Skeletal muscle tissue (tissue), 3 donors: ENCODE measurements at regions not wholly inside any gene's neighbourhood (a gene's known extent, or its start where the extent isn't known, plus 50 kb on each side); places are given as distances from the start of the nearest gene placed in this dataset.

Experiments
- H3K27ac ChIP-seq: one replicate; pipeline ENCODE4 v1.7.0; 2013; ENCODE audit warnings: mild to moderate bottlenecking, low read depth, low read length, inconsistent platforms
- H3K27me3 ChIP-seq, 3 donors: one replicate each; pipeline ENCODE4 v1.7.0; 2013; ENCODE audit warnings: low read length in 3 of 3; ENCODE audit not compliant: control insufficient read depth in 3 of 3, insufficient read depth in 3 of 3
- H3K36me3 ChIP-seq, 3 donors: one replicate each; pipeline ENCODE4 v1.7.0; 2013; ENCODE audit warnings: low read length in 3 of 3; ENCODE audit not compliant: control insufficient read depth in 3 of 3, insufficient read depth in 3 of 3
- H3K4me1 ChIP-seq, 3 donors: one replicate each; pipeline ENCODE4 v1.7.0; 2013; ENCODE audit warnings: low read length in 3 of 3, mild to moderate bottlenecking in 3 of 3; ENCODE audit not compliant: control insufficient read depth in 3 of 3, insufficient read depth in 3 of 3
- H3K4me3 ChIP-seq, 3 donors: one replicate each; pipeline ENCODE4 v1.7.0; 2013; ENCODE audit warnings: low read length in 3 of 3
- H3K9ac ChIP-seq, 3 donors: one replicate each; pipeline ENCODE4 v1.7.0; 2013; ENCODE audit warnings: low read length in 3 of 3, mild to moderate bottlenecking in 3 of 3, moderate library complexity in 2 of 3, low read depth in 1 of 3
- H3K9me3 ChIP-seq, 3 donors: one replicate each; pipeline ENCODE4 v1.7.0; 2013; ENCODE audit warnings: low read length in 3 of 3; ENCODE audit not compliant: control insufficient read depth in 3 of 3
- donor health status: Osteomylitis.

DNA sequence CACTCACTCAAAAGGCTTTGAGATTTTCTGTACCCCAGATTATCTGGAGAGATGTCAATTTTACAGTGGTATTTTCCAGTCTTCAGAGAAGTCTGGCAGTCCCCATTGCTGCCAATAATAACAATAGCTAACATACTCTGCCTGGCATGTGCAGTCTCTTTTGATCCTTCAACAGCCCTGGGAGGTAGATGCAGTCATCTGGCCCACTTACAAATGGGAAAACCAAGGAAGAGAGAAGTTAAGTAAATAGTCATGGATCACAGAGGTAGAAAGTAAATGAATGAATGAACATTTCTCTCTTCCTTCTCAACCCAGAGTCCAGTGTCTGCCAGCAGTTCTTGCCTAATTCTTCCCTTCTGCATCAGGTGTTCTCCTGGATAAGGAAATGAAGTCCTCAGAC, 113.0 kb upstream of the EDNRA start:
- Histone ChIP-seq H3K27me3 (no peaks in the 10 kb centered on the region), H3K27ac (no peak overlapping the region), H3K36me3 (no peaks in the 10 kb centered on the region), H3K4me3 (no peak overlapping the region), H3K9ac (no peak overlapping the region), H3K4me1 (no peaks in the 10 kb centered on the region), H3K9me3 (no peaks in the 10 kb centered on the region)

DNA sequence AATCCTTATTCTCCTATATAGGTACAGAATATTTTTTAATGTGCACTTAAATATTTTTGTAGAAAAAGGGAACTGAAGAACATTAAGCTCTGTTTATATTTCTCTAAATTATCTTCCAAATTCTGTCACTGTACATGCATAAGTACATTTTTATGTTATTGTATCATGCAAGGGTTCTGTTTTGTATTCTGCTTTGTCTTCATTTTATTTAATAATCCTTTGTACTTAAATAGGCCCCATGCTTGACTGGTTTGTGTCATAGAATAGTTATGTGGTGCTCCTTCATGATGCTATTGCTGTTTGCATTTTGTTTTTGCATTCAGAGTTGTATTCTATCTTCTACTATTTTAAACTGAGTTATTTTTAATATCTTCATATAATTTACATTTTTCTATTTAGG, 111.9 kb upstream of the EDNRA start:
- Histone ChIP-seq H3K9ac (no peak overlapping the region), H3K27ac (no peak overlapping the region), H3K9me3 (no peaks in the 10 kb centered on the region), H3K4me3 (no peak overlapping the region), H3K27me3 (no peaks in the 10 kb centered on the region), H3K36me3 (no peaks in the 10 kb centered on the region), H3K4me1 (no peaks in the 10 kb centered on the region)

DNA sequence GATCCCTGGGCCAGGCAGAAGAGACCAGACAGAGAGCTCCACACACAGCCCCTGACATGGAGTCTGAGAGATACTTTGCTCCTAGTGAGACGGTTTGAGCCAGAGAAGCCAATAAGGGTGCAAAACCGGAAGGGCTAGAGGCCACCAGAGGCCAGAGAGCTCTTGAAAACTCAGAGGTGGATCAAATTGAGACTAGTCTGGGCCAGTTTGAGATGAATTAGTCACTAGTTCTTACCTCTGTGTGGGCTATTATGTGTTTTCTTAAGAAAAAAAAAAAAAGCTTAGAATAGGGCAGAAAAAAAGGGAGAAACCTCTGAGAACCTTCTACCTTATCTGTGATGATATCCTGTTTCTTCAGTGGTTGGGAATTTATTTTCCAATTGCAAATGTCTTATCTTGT, 110.4 kb upstream of the EDNRA start:
- H3K4me1 ChIP-seq = no peaks in the 10 kb centered on the region
- H3K27me3 ChIP-seq = no peaks in the 10 kb centered on the region
- H3K4me3 ChIP-seq = no peak overlapping the region
- no peaks in the 10 kb centered on the region for H3K36me3 ChIP-seq
- H3K9ac ChIP-seq = no peak overlapping the region
- no peaks in the 10 kb centered on the region for H3K9me3 ChIP-seq
- H3K27ac ChIP-seq = no peak overlapping the region

DNA sequence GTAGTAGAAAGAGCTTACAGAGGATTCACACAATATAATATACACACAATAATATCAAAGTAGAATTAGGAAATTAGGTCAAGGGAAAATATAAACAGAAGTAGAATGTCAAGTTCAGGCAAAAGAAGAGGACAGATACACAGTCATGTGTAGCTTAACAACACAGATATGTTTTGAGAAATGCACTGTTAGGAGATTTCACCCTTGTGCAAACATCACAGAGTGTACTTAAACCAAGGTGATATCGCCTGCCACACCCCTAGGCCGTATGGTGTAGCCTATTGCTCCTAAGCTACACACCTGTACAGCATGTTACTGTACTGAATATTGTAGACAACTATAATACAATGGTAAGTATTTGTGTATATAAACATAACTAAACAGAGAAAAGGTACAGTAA, 110.0 kb upstream of the EDNRA start:
- Histone ChIP-seq H3K27me3 (no peaks in the 10 kb centered on the region), H3K27ac (no peak overlapping the region), H3K9me3 (no peaks in the 10 kb centered on the region), H3K4me1 (no peaks in the 10 kb centered on the region), H3K9ac (no peak overlapping the region), H3K4me3 (no peak overlapping the region), H3K36me3 (no peaks in the 10 kb centered on the region)

DNA sequence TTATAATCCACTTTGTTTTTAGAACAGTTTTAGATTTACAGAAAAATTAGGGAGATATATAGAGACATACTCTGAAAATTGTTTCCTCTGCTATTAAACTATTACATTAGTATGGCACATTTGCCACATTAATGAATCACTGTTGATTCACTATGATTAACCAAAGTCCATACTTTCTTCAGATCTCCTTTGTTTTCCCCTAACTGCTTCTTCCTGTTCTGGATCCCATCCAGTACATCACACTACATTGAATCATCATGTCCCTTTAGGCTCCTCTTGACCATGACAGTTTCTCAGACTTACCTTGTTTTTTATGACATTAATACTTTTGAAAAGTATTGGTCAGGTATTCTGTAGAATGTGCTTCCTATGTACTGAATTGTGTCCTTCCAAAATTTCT, 109.2 kb upstream of the EDNRA start:
- H3K9ac ChIP-seq = no peak overlapping the region

DNA sequence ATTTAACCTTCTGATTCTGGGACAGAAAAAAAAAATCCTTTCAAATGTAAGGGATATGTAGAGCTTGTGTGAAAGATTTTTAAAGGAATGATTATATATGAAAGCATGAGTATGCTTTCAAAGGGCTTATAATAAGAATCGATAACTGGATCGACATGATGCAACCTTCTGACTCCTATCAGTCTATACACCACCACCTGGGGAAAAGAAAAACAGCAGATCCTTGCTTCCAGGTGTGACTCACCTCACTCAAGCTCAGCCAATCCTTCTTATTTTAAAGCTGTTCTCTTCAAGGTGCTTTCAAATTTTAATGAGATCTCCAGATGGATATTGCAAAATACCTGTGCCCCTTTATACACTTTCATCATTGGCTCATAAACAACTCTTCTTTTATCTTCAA, 102.1 kb upstream of the EDNRA start:
- Histone ChIP-seq H3K4me3 (no peak overlapping the region), H3K36me3 (no peaks in the 10 kb centered on the region), H3K27ac (no peak overlapping the region), H3K9me3 (no peaks in the 10 kb centered on the region), H3K9ac (no peak overlapping the region), H3K4me1 (no peaks in the 10 kb centered on the region), H3K27me3 (no peaks in the 10 kb centered on the region)

More for the DNA sequence above, 109.2 kb upstream of the EDNRA start:
- H3K4me3 ChIP-seq = no peak overlapping the region
- no peak overlapping the region for H3K27ac ChIP-seq
- H3K27me3 ChIP-seq = no peaks in the 10 kb centered on the region
- H3K36me3 ChIP-seq = no peaks in the 10 kb centered on the region
- H3K9me3 ChIP-seq = no peaks in the 10 kb centered on the region
- no peaks in the 10 kb centered on the region for H3K4me1 ChIP-seq

DNA sequence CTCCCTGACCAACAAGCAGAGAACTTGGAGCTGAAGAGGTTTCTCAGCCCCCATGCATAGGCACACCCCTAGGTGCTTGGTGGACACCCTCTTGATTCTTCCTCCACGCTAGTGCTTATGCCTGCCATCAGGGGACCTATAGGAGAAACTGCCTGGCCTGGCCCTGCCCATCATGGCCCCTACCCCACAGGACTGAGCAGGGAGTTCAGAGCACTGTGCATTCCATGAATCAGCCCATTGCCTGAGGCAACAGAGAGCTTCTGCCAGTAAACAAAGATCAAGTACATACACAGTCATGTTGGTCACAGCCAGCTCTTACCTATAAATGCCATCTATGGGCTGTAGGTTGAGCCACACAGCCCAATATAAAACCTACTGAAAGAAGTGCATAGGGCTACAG, 99.1 kb upstream of the EDNRA start:
- Histone ChIP-seq H3K9me3 (no peaks in the 10 kb centered on the region), H3K4me1 (no peaks in the 10 kb centered on the region), H3K36me3 (no peaks in the 10 kb centered on the region), H3K27me3 (no peaks in the 10 kb centered on the region), H3K27ac (no peak overlapping the region), H3K9ac (no peak overlapping the region), H3K4me3 (no peak overlapping the region)

DNA sequence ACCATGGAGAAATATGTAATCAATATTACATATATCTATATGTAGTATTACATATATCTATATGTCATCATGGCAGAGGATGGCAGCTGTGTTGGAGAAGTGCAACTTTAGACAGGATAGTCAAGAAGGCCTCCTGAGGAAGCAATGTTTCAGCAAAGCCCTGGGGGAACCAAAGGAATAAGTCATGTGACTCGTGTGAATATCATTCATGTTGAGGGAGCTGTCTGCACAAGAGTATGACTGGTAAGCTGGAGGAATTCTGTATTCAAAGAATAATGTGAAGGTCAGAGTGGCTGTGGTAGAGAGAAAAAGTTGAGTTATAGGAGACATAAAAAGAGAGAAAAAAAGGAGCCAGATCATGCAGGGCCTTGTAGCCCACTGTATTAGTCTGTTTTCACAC, 92.9 kb upstream of the EDNRA start:
- Histone ChIP-seq H3K4me1 (no peaks in the 10 kb centered on the region), H3K27ac (no peak overlapping the region), H3K27me3 (no peaks in the 10 kb centered on the region)

DNA sequence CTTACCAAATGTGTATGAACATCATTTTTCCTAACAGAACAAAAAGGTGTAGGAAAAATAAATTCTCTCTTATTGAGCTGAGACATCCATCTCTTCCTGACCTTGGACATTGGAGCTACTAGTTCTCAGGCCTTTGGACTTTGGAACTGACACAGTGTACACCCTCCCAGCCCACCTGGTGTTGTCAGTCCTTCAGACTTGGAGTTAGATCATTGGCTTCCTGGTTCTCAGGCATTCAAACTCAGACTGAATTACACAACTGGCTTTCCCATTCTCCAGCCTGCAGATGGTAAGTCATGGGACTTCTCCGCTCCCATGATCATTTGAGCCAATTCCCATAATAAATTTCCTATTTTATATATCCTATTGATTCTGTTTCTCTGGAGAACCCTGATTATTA, 84.8 kb upstream of the EDNRA start:
- H3K4me3 ChIP-seq = no peak overlapping the region
- no peak overlapping the region for H3K9ac ChIP-seq
- H3K9me3 ChIP-seq = no peaks in the 10 kb centered on the region
- no peaks in the 10 kb centered on the region for H3K27me3 ChIP-seq
- H3K4me1 ChIP-seq = no peaks in the 10 kb centered on the region
- H3K36me3 ChIP-seq = no peaks in the 10 kb centered on the region
- no peak overlapping the region for H3K27ac ChIP-seq

More for the DNA sequence above, 92.9 kb upstream of the EDNRA start:
- Histone ChIP-seq H3K36me3 (no peaks in the 10 kb centered on the region), H3K9me3 (no peaks in the 10 kb centered on the region), H3K9ac (no peak overlapping the region), H3K4me3 (no peak overlapping the region)

DNA sequence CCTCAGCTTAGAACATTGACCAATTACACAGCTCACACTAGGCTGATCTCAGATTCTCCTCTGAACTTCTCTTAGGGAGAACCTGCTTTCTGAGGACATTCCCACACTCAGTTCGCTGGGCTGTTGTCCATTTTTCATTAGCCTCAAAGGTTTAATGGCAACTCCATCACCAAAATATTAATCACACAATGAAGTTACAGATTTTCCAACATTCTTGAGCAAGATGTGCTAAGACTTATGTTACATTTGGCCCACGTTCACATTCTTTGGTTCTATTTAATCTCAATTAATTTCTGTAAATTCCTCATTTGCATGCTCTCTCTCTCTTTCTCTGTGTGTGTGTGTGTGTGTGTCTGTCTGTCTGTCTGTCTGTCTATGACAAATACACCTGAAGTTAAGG, 82.3 kb upstream of the EDNRA start:
- no peaks in the 10 kb centered on the region for H3K27me3 ChIP-seq
- no peak overlapping the region for H3K4me3 ChIP-seq
- no peaks in the 10 kb centered on the region for H3K9me3 ChIP-seq
- no peak overlapping the region for H3K9ac ChIP-seq
- no peaks in the 10 kb centered on the region for H3K4me1 ChIP-seq
- H3K27ac ChIP-seq = no peak overlapping the region
- no peaks in the 10 kb centered on the region for H3K36me3 ChIP-seq

DNA sequence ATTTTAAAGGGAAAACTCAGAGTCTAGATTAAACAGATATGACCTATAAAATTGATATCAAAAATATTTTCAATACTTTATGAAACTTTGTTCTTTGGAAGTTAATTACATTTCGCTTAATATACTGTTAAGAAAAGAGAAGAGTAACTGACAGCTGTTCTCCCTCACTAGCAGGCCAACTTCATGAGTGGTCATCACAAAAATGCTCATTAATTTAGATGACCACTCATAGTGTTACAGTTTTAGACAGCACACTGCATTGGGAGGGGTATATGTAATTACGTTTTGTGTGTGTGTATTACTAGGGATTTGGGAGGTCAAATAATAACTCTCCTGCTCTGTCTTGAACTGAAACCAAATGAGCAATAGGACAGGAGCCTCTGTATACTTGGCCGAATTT, 80.2 kb upstream of the EDNRA start:
- H3K27ac ChIP-seq = no peak overlapping the region
- no peaks in the 10 kb centered on the region for H3K36me3 ChIP-seq
- H3K27me3 ChIP-seq = no peaks in the 10 kb centered on the region
- no peaks in the 10 kb centered on the region for H3K9me3 ChIP-seq
- H3K4me3 ChIP-seq = no peak overlapping the region
- no peaks in the 10 kb centered on the region for H3K4me1 ChIP-seq
- no peak overlapping the region for H3K9ac ChIP-seq
